GM21737 (cell line): ENCODE measurements at regions not wholly inside any gene's neighbourhood (a gene's known extent, or its start where the extent isn't known, plus 50 kb on each side); places are given as distances from the start of the nearest gene placed in this dataset.

ENCODE experiments used
- ATAC-seq: cut with Tn5 transposase; IDR thresholded peaks from one replicate; pipeline ENCODE4 v1.9.1; 2021; ENCODE audit warnings: mild to moderate bottlenecking, moderate library complexity; ENCODE audit not compliant: unreplicated experiment

DNA sequence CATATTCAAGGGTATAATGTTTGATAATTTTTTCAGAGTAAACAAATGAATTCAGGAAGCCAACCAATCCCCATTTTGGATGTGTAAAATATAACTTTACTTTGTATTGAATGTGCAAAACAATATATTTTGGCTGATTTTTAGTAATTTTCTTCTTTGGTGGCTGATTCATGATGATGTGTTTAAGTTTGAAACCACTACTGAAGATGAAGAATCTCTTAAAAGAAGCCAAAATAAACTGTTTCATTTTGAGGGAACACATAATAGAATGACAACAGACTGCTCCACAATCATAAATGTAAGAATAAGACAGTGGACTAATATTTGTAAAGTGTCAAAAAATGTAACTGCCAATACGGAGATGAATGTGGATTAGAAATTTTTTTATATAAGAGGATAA is 52.5 kb upstream of the TRIM43 start:
- ATAC-seq = peak; percentile 23

DNA sequence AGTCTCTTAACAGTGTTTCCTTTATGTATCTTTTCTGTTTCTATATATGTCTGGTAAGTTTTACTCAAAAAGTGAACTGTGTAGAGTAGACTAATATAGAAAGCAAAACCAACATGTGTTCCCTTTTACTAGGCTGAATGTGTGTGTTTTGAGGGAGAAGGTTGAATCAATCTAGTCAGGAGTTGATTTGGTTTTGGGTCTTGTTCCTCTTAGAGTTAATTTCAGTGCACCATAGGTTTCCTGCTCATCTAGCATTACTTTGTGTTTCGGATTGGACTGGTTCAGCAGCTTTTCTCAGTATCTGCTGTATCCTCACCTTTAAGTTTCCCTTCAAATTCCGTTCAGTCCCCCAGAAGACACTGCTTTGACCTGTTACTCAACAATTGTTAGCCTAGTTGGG is 52.0 kb upstream of the TRIM43 start:
- peak; percentile 77 for ATAC-seq
